T-helper 2 cell treated with Interferon-gamma antibody and Interleukin-4, amounts not matched to agents 5 μg/mL and 100 μg/mL, for 36 hours (primary cell): ENCODE measurements at regions not wholly inside any gene's neighbourhood (a gene's known extent, or its start where the extent isn't known, plus 50 kb on each side); places are given as distances from the start of the nearest gene placed in this dataset.

Experiments
- DNase-seq: peaks from one replicate; pipeline ENCODE4 v3.0.0; 2021; ENCODE audit warnings: low spot score
- H3K27ac Mint-ChIP-seq: one replicate; pipeline ENCODE4 v1.8.0; 2021; ENCODE audit warnings: mild to moderate bottlenecking, mixed read lengths
- H3K27me3 Mint-ChIP-seq: one replicate; pipeline ENCODE4 v1.8.0; 2021; ENCODE audit warnings: low read depth, mixed read lengths
- H3K36me3 Mint-ChIP-seq: one replicate; pipeline ENCODE4 v1.8.0; 2021; ENCODE audit warnings: low read depth, mixed read lengths
- H3K4me1 Mint-ChIP-seq: one replicate; pipeline ENCODE4 v1.8.0; 2021; ENCODE audit warnings: low read depth, mixed read lengths
- H3K4me3 Mint-ChIP-seq: one replicate; pipeline ENCODE4 v1.8.0; 2022; ENCODE audit warnings: mild to moderate bottlenecking, moderate library complexity, mixed read lengths
- H3K9me3 Mint-ChIP-seq: one replicate; pipeline ENCODE4 v1.8.0; 2021; ENCODE audit warnings: mixed read lengths

GRCh38 chr11:70823771-70824170, 425.4 kb downstream of the CTTN start:
- Mint-ChIP-seq H3K36me3 (no peaks in the 10 kb centered on the region), H3K27me3 (peaks cover 35% of the 10 kb centered on the region), H3K27ac (no peak overlapping the region)

GRCh38 chr11:70824605-70825245, 426.4 kb downstream of the CTTN start:
- Mint-ChIP-seq H3K27ac (no peak overlapping the region), H3K27me3 (peaks cover 36% of the 10 kb centered on the region), H3K4me1 (no peaks in the 10 kb centered on the region), H3K36me3 (no peaks in the 10 kb centered on the region), H3K9me3 (no peaks in the 10 kb centered on the region), H3K4me3 (no peak overlapping the region)
- no peak for DNase-seq

More at GRCh38 chr11:70823771-70824170, 425.4 kb downstream of the CTTN start:
- Mint-ChIP-seq H3K4me1 (no peaks in the 10 kb centered on the region), H3K9me3 (no peaks in the 10 kb centered on the region), H3K4me3 (no peak overlapping the region)
- no peak for DNase-seq

GRCh38 chr11:70825893-70826540, 426.4 kb downstream of the SHANK2 start:
- Mint-ChIP-seq H3K4me3 (no peak overlapping the region), H3K36me3 (no peaks in the 10 kb centered on the region), H3K4me1 (no peaks in the 10 kb centered on the region), H3K9me3 (no peaks in the 10 kb centered on the region), H3K27ac (no peak overlapping the region), H3K27me3 (peaks cover 36% of the 10 kb centered on the region)
- no peak for DNase-seq

GRCh38 chr11:70826541-70827335, 425.6 kb downstream of the SHANK2 start:
- no peak for DNase-seq
- H3K36me3 Mint-ChIP-seq = no peaks in the 10 kb centered on the region
- H3K9me3 Mint-ChIP-seq = no peaks in the 10 kb centered on the region
- H3K4me3 Mint-ChIP-seq = no peak overlapping the region
- peaks cover 36% of the 10 kb centered on the region for H3K27me3 Mint-ChIP-seq
- no peak overlapping the region for H3K27ac Mint-ChIP-seq
- no peaks in the 10 kb centered on the region for H3K4me1 Mint-ChIP-seq

GRCh38 chr11:70828593-70829082, 423.7 kb downstream of the SHANK2 start:
- H3K36me3 Mint-ChIP-seq = no peaks in the 10 kb centered on the region
- no peak overlapping the region for H3K27ac Mint-ChIP-seq
- H3K4me1 Mint-ChIP-seq = no peaks in the 10 kb centered on the region
- peaks cover 35% of the 10 kb centered on the region for H3K27me3 Mint-ChIP-seq
- no peak overlapping the region for H3K4me3 Mint-ChIP-seq
- DNase-seq = no peak
- no peaks in the 10 kb centered on the region for H3K9me3 Mint-ChIP-seq

- DNase-seq = no peak
- H3K36me3 Mint-ChIP-seq = no peaks in the 10 kb centered on the region
- no peak overlapping the region for H3K4me3 Mint-ChIP-seq
- no peaks in the 10 kb centered on the region for H3K9me3 Mint-ChIP-seq
- peaks cover 31% of the 10 kb centered on the region for H3K27me3 Mint-ChIP-seq
- no peaks in the 10 kb centered on the region for H3K4me1 Mint-ChIP-seq
- H3K27ac Mint-ChIP-seq = no peak overlapping the region
These were observed 423.1 kb downstream of the SHANK2 start for GRCh38 chr11:70829134-70829885.

- peaks cover 25% of the 10 kb centered on the region for H3K27me3 Mint-ChIP-seq
- no peak overlapping the region for H3K4me3 Mint-ChIP-seq
- H3K27ac Mint-ChIP-seq = no peak overlapping the region
- H3K9me3 Mint-ChIP-seq = no peaks in the 10 kb centered on the region
- H3K4me1 Mint-ChIP-seq = no peaks in the 10 kb centered on the region
- DNase-seq = no peak
- no peaks in the 10 kb centered on the region for H3K36me3 Mint-ChIP-seq
These were observed 422.5 kb downstream of the SHANK2 start for GRCh38 chr11:70829886-70830272.

GRCh38 chr11:70833011-70833410, 419.4 kb downstream of the SHANK2 start:
- peaks cover 2% of the 10 kb centered on the region for H3K27me3 Mint-ChIP-seq

GRCh38 chr11:70833554-70833953, 418.8 kb downstream of the SHANK2 start:
- DNase-seq = no peak
- H3K27me3 Mint-ChIP-seq = peaks cover 2% of the 10 kb centered on the region
- no peaks in the 10 kb centered on the region for H3K36me3 Mint-ChIP-seq
- no peaks in the 10 kb centered on the region for H3K4me1 Mint-ChIP-seq
- H3K4me3 Mint-ChIP-seq = no peak overlapping the region
- H3K9me3 Mint-ChIP-seq = peaks cover 6% of the 10 kb centered on the region
- H3K27ac Mint-ChIP-seq = no peak overlapping the region

More at GRCh38 chr11:70833011-70833410, 419.4 kb downstream of the SHANK2 start:
- H3K9me3 Mint-ChIP-seq = peaks cover under 1% of the 10 kb centered on the region
- H3K36me3 Mint-ChIP-seq = no peaks in the 10 kb centered on the region
- DNase-seq = no peak
- no peak overlapping the region for H3K27ac Mint-ChIP-seq
- no peaks in the 10 kb centered on the region for H3K4me1 Mint-ChIP-seq
- no peak overlapping the region for H3K4me3 Mint-ChIP-seq

- peaks cover 7% of the 10 kb centered on the region for H3K9me3 Mint-ChIP-seq
- no peaks in the 10 kb centered on the region for H3K36me3 Mint-ChIP-seq
- H3K4me1 Mint-ChIP-seq = no peaks in the 10 kb centered on the region
- DNase-seq = no peak
- no peak overlapping the region for H3K27ac Mint-ChIP-seq
- no peaks in the 10 kb centered on the region for H3K27me3 Mint-ChIP-seq
- no peak overlapping the region for H3K4me3 Mint-ChIP-seq
These were observed 418.0 kb downstream of the SHANK2 start for GRCh38 chr11:70834277-70834940.

- no peak for DNase-seq
- Mint-ChIP-seq H3K9me3 (peaks cover 7% of the 10 kb centered on the region), H3K36me3 (no peaks in the 10 kb centered on the region), H3K4me1 (no peaks in the 10 kb centered on the region), H3K27me3 (no peaks in the 10 kb centered on the region), H3K4me3 (no peak overlapping the region), H3K27ac (no peak overlapping the region)
These were observed 417.3 kb downstream of the SHANK2 start for GRCh38 chr11:70834984-70835560.

GRCh38 chr11:70836071-70836470, 416.3 kb downstream of the SHANK2 start:
- no peak overlapping the region for H3K4me3 Mint-ChIP-seq
- no peak for DNase-seq
- no peaks in the 10 kb centered on the region for H3K27me3 Mint-ChIP-seq
- H3K27ac Mint-ChIP-seq = no peak overlapping the region
- no peaks in the 10 kb centered on the region for H3K4me1 Mint-ChIP-seq
- peaks cover 7% of the 10 kb centered on the region for H3K9me3 Mint-ChIP-seq
- H3K36me3 Mint-ChIP-seq = no peaks in the 10 kb centered on the region

GRCh38 chr11:70838198-70838597, 414.2 kb downstream of the SHANK2 start:
- Mint-ChIP-seq H3K9me3 (peaks cover 7% of the 10 kb centered on the region), H3K4me3 (no peak overlapping the region), H3K27me3 (no peaks in the 10 kb centered on the region), H3K27ac (no peak overlapping the region), H3K36me3 (no peaks in the 10 kb centered on the region), H3K4me1 (no peaks in the 10 kb centered on the region)
- no peak for DNase-seq
